Brain microvascular endothelial cell (primary cell): ENCODE measurements at regions not wholly inside any gene's neighbourhood (a gene's known extent, or its start where the extent isn't known, plus 50 kb on each side); places are given as distances from the start of the nearest gene placed in this dataset.
"Not testable (repeated sequence)": the region's sequence is repeated elsewhere in the genome, so short reads cannot be mapped to it uniquely, and the experiment has no call there.

Experiments used
- DNase-seq: peaks from one replicate; pipeline ENCODE4 v3.0.0-alpha.2; 2020
- H3K27ac ChIP-seq: fragments of 250-450 bp; sonication (Bioruptor Pico); 2 replicates; pipeline ENCODE4 v1.5.1; 2020; ENCODE audit warnings: mild to moderate bottlenecking, moderate library complexity
- H3K27me3 ChIP-seq: fragments of 250-450 bp; sonication (Bioruptor Pico); replicated peaks from 2 replicates; pipeline ENCODE4 v1.5.1; 2020; ENCODE audit warnings: mild to moderate bottlenecking
- H3K36me3 ChIP-seq: fragments of 250-450 bp; sonication (Bioruptor Pico); replicated peaks from 2 replicates; pipeline ENCODE4 v1.5.1; 2020; ENCODE audit warnings: mild to moderate bottlenecking
- H3K4me3 ChIP-seq: 2 replicates; pipeline ENCODE4 v1.5.1; 2011; ENCODE audit warnings: low read depth, mild to moderate bottlenecking, control low read depth, low read length, moderate library complexity
- in situ Hi-C: cut with HindIII; loops from 2 replicates; pipeline ENCODE4 v1.10.0; 2017; ENCODE audit warnings: low sequenced_read_pairs, low pct_ligation_motif_present
- TF ChIP-seq, protein P1 (sequence below): IDR thresholded peaks from 2 replicates; pipeline ENCODE4 v1.5.1; 2011; ENCODE audit warnings: low read depth, mild to moderate bottlenecking, moderate library complexity, low read length, control low read depth, inconsistent platforms; ENCODE audit errors: missing control alignments

DNA sequence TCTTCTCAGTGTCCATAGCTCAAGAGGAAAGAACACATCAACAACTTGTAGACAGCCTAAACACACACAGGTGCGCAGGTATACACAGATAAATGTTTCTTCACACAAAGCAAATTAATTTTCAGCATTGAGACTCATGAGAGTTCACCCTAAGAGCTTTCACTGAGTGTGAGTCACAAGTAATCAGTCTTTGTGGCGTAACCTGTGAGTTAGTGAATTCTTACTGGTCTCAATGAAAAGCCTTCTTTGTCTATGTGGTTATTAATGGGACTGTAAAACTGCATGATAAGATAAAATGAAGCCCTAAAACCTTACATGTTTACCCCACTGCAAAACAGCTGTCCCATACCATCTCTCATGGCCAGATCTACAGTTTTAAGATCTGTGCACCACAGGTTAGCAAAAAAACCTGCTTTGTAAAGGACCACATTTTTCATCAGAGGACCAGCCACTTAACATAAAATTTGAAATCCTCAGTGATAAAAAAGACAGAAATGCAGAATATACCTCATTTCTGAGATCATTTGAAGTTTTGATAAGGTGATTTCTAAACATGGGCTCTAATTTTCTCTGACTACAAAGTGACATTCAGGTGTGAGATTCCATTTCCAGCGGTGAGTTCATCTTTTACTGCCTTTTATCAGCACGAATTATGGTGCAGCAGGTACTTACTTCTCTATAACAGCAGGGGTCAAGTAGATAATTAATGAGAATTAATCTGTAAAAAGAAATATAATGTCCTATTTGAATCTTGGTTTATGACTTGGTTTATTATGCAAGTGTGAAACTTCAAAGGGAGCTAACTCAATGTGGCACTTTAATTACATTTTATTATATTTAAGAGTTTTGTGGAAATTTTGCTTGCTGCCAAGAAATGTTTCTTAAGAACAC, 335.7 kb upstream of the PIK3R1 start:
- Histone ChIP-seq H3K27ac (no peak overlapping the region), H3K4me3 (no peak overlapping the region), H3K27me3 (no peaks in the 10 kb centered on the region), H3K36me3 (no peaks in the 10 kb centered on the region)
- peak; percentile 53 for DNase-seq
- TF ChIP-seq, protein P1, sequence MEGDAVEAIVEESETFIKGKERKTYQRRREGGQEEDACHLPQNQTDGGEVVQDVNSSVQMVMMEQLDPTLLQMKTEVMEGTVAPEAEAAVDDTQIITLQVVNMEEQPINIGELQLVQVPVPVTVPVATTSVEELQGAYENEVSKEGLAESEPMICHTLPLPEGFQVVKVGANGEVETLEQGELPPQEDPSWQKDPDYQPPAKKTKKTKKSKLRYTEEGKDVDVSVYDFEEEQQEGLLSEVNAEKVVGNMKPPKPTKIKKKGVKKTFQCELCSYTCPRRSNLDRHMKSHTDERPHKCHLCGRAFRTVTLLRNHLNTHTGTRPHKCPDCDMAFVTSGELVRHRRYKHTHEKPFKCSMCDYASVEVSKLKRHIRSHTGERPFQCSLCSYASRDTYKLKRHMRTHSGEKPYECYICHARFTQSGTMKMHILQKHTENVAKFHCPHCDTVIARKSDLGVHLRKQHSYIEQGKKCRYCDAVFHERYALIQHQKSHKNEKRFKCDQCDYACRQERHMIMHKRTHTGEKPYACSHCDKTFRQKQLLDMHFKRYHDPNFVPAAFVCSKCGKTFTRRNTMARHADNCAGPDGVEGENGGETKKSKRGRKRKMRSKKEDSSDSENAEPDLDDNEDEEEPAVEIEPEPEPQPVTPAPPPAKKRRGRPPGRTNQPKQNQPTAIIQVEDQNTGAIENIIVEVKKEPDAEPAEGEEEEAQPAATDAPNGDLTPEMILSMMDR, result no peak
- in situ Hi-C loops, result no loop called here

DNA sequence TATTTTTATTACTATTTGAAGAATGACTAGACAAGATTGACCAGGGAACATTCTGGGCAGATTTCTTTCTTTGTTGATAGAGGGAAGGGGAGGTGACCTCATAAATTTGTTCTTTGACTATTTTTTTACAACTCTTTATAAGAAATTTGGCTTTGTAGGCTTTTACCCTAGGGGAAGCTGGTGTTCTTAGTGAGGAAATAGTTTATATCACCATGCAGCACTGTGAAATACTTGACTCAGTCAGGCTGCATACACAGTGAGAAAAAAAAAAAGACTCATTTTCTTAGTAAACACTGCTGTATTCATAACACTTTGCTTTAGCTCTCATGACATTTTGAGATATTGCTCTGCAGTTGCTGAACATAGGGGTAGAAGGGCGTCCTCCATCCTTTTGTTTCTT, 336.6 kb upstream of the PIK3R1 start:
- in situ Hi-C loops, result no loop called here
- TF ChIP-seq, protein P1, result no peak
- Histone ChIP-seq H3K4me3 (no peak overlapping the region), H3K27me3 (no peaks in the 10 kb centered on the region), H3K36me3 (no peaks in the 10 kb centered on the region), H3K27ac (no peak overlapping the region)
- no peak for DNase-seq

DNA sequence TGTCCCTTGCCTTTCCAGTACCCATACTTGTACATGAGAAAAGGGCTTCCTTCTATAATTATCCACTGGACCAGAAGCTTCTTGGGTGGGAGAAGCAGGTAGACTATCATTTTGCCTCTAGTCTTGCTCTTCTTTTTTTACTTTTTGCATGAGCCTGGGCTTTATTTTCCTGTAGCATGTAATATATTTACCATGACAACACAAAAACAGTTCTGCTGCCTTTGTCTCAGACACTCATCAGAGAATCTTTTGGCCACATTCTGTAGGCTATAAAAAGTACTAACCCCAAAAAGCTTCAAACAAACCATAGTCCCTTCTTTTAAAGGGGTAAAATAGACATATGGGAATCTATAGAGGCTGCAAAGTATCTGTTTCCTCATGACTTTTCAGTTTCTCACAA, 339.2 kb upstream of the PIK3R1 start:
- Histone ChIP-seq H3K36me3 (no peaks in the 10 kb centered on the region), H3K27me3 (no peaks in the 10 kb centered on the region), H3K4me3 (no peak overlapping the region), H3K27ac (no peak overlapping the region)
- DNase-seq, result no peak
- TF ChIP-seq, protein P1, result no peak
- in situ Hi-C loops, result no loop called here

DNA sequence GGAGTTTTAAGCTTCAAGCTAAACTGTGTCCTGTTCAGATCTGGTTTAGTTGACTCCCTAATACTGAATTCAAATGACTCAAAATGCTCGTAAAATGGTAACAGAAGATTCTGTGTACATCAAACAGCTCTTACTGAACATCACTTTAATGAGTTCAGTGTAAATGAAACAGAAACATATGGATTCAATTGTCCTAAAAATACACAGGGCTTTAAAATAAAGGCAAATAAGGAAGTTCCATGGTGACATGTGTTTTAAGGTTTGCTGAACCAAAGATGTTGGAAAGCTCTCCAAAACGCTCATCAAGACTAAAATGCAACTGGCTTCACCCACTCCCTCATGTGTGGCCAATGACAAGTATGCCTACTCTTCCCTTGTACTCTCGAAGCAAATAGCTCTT, 340.0 kb upstream of the PIK3R1 start:
- in situ Hi-C loops, result no loop called here
- Histone ChIP-seq H3K36me3 (no peaks in the 10 kb centered on the region), H3K27ac (no peak overlapping the region), H3K27me3 (no peaks in the 10 kb centered on the region), H3K4me3 (no peak overlapping the region)
- DNase-seq, result no peak
- TF ChIP-seq, protein P1, result no peak

DNA sequence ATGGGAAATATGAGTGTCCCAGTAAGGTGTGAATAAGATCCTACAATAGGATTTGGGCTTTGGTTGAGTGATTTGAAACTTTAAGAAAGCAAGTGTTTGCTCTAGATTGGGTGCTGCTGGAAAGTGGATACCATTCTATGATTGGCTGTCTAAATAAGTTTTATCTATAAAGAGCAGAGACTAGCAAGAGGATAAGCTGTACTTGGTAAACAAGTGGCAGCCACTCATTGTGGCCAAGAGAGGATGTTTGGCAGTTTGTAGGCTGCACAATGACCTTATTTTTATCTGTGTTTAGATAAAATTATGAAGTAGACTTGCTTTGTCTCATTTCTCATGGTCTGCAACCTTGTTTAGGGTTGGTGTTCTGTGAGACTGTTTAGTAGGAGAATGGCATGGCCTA, 341.6 kb upstream of the PIK3R1 start:
- TF ChIP-seq, protein P1, result no peak
- Histone ChIP-seq H3K27ac (no peak overlapping the region), H3K4me3 (no peak overlapping the region), H3K36me3 (no peaks in the 10 kb centered on the region), H3K27me3 (no peaks in the 10 kb centered on the region)
- in situ Hi-C loops, result no loop called here
- DNase-seq, result no peak

DNA sequence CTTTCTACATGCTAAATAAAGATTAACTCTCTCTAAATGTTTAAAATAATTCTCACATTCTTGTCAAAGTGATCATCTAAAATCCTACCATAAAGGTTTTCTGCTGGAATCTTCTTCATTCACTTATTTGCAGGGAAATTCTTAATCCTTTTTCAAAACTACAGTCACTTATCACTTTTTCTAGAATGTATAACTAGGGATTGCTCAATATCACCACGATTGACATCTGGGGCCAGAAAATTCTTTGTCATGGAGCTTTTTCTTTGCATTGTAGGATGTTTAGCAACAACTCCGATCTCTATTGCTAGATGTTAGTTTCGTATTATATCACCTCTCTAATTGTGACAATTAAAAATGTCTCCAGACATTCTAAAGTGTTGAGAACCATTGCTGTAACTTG, 344.9 kb upstream of the PIK3R1 start:
- Histone ChIP-seq H3K27ac (no peak overlapping the region), H3K27me3 (no peaks in the 10 kb centered on the region), H3K36me3 (no peaks in the 10 kb centered on the region), H3K4me3 (no peak overlapping the region)
- TF ChIP-seq, protein P1, result no peak
- DNase-seq, result no peak
- in situ Hi-C loops, result no loop called here

DNA sequence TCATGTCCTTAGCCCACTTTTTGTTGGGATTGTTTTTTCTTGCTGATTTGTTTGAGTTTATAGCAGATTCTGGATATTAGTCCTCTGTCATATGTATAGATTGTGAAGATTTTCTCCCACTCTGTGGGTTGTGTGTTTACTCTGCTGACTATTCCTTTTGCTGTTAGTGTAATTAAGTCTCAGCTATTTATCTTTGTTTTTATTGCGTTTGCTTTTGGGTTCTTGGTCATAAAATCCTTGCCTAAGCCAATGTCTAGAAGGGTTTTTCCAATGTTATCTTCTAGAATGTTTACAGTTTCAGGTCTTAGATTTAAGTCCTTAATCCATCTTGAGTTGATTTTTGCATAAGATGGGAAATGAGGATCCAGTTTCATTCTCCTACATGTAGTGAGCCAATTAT, 351.2 kb upstream of the PIK3R1 start:
- H3K27me3 ChIP-seq, H3K36me3 ChIP-seq, H3K4me3 ChIP-seq, H3K27ac ChIP-seq, in situ Hi-C loops, DNase-seq: not testable (repeated sequence)
